Mesendoderm (in vitro differentiated cells): ENCODE measurements at regions not wholly inside any gene's neighbourhood (a gene's known extent, or its start where the extent isn't known, plus 50 kb on each side); places are given as distances from the start of the nearest gene placed in this dataset.

Experiments used
- DNase-seq: peaks from one replicate; pipeline ENCODE4 v3.0.0; 2013
- H2AK5ac ChIP-seq: 2 replicates; pipeline ENCODE4 v1.6.1; 2013; ENCODE audit warnings: low read length, inconsistent platforms
- H2BK120ac ChIP-seq: 2 replicates; pipeline ENCODE4 v1.6.1; 2013; ENCODE audit warnings: low read depth, mild to moderate bottlenecking, low read length, moderate library complexity, mixed read lengths
- H2BK15ac ChIP-seq: replicated peaks from 2 replicates; pipeline ENCODE4 v1.6.1; 2013; ENCODE audit warnings: low read depth, mild to moderate bottlenecking, moderate library complexity
- H2BK5ac ChIP-seq: 2 replicates; pipeline ENCODE4 v1.6.1; 2013; ENCODE audit warnings: low read length, inconsistent platforms
- H3K18ac ChIP-seq: 2 replicates; pipeline ENCODE4 v1.6.1; 2013; ENCODE audit warnings: mild to moderate bottlenecking, low read length, mixed read lengths
- H3K23ac ChIP-seq: one replicate; pipeline ENCODE4 v1.6.1; 2013; ENCODE audit warnings: low read length
- H3K27ac ChIP-seq: 2 replicates; pipeline ENCODE4 v1.5.1; 2013; ENCODE audit warnings: low read depth, mild to moderate bottlenecking, inconsistent platforms, low read length, moderate library complexity
- H3K27me3 ChIP-seq: 2 replicates; pipeline ENCODE4 v1.6.1; 2013; ENCODE audit warnings: low read length, control low read depth, mild to moderate bottlenecking, inconsistent platforms; ENCODE audit not compliant: insufficient read depth, poor library complexity
- H3K36me3 ChIP-seq: 2 replicates; pipeline ENCODE4 v1.6.1; 2013; ENCODE audit warnings: low read length, inconsistent platforms; ENCODE audit not compliant: control insufficient read depth, insufficient read depth
- H3K4ac ChIP-seq: one replicate; pipeline ENCODE4 v1.6.1; 2013; ENCODE audit warnings: low read depth, mild to moderate bottlenecking, low read length, moderate library complexity
- H3K4me1 ChIP-seq: 2 replicates; pipeline ENCODE4 v1.6.1; 2013; ENCODE audit warnings: low read depth, low read length, inconsistent platforms; ENCODE audit not compliant: control insufficient read depth
- H3K4me2 ChIP-seq: 2 replicates; pipeline ENCODE4 v1.6.1; 2013; ENCODE audit warnings: low read length
- H3K4me3 ChIP-seq: 2 replicates; pipeline ENCODE4 v1.5.1; 2013; ENCODE audit warnings: mild to moderate bottlenecking, low read length
- H3K56ac ChIP-seq: one replicate; pipeline ENCODE4 v1.6.1; 2013; ENCODE audit warnings: low read length
- H3K79me1 ChIP-seq: 2 replicates; pipeline ENCODE4 v1.6.1; 2013; ENCODE audit warnings: low read length, inconsistent platforms
- H3K79me2 ChIP-seq: 2 replicates; pipeline ENCODE4 v1.6.1; 2013; ENCODE audit warnings: mild to moderate bottlenecking, low read length; ENCODE audit not compliant: control insufficient read depth, insufficient read depth
- H3K9ac ChIP-seq: 2 replicates; pipeline ENCODE4 v1.6.1; 2013; ENCODE audit warnings: low read length, inconsistent platforms
- H4K5ac ChIP-seq: one replicate; pipeline ENCODE4 v1.6.1; 2013; ENCODE audit warnings: low read length
- H4K8ac ChIP-seq: one replicate; pipeline ENCODE4 v1.6.1; 2013; ENCODE audit warnings: low read depth, mild to moderate bottlenecking, control low read depth, low read length, moderate library complexity
- WGBS: extraction: QIAGEN DNeasy Blood & Tissue Kit; methylation state at CpG from one replicate; pipeline ENCODE4 v1.1.7; 2013; ENCODE audit warnings: low lambda C conversion rate, missing lambda C conversion rate; ENCODE audit not compliant: insufficient coverage; ENCODE audit errors: extremely low coverage; 5-methylcytosine and 5-hydroxymethylcytosine counted together

GRCh38 chr20:62543470-62544302 is 67.9 kb upstream of the GATA5 start:
- H3K79me1 ChIP-seq, result no peaks in the 10 kb centered on the region
- DNase-seq, result no peak

GRCh38 chr20:62544505-62545055 is 68.8 kb upstream of the GATA5 start:
- Histone ChIP-seq H3K27me3 (no peaks in the 10 kb centered on the region), H2AK5ac (no peak overlapping the region), H3K4me1 (no peaks in the 10 kb centered on the region), H3K4ac (no peak overlapping the region), H2BK120ac (no peak overlapping the region), H3K27ac (no peak overlapping the region), H3K4me2 (no peak overlapping the region), H3K56ac (no peak overlapping the region), H2BK5ac (no peak overlapping the region), H4K5ac (no peak overlapping the region), H3K4me3 (no peak overlapping the region), H2BK15ac (no peak overlapping the region), H4K8ac (no peak overlapping the region), H3K9ac (no peak overlapping the region), H3K79me2 (no peaks in the 10 kb centered on the region), H3K23ac (no peak overlapping the region), H3K18ac (no peak overlapping the region), H3K79me1 (no peaks in the 10 kb centered on the region), H3K36me3 (no peaks in the 10 kb centered on the region)
- DNase-seq, result no peak
- no CpG with 5 or more reads among the region's 9 CpGs for WGBS

More at GRCh38 chr20:62543470-62544302, 67.9 kb upstream of the GATA5 start:
- Histone ChIP-seq H3K4me1 (no peaks in the 10 kb centered on the region), H3K4me3 (no peak overlapping the region), H3K56ac (no peak overlapping the region), H2AK5ac (no peak overlapping the region), H2BK5ac (no peak overlapping the region), H3K18ac (no peak overlapping the region), H3K79me2 (no peaks in the 10 kb centered on the region), H3K23ac (no peak overlapping the region), H2BK15ac (no peak overlapping the region), H3K36me3 (no peaks in the 10 kb centered on the region), H3K4ac (no peak overlapping the region), H2BK120ac (no peak overlapping the region), H3K27ac (no peak overlapping the region), H3K27me3 (no peaks in the 10 kb centered on the region), H4K8ac (no peak overlapping the region), H3K4me2 (no peak overlapping the region), H3K9ac (no peak overlapping the region), H4K5ac (no peak overlapping the region)
- no CpG with 5 or more reads among the region's 27 CpGs for WGBS

- H3K18ac ChIP-seq, result no peak overlapping the region
- no peak overlapping the region for H2AK5ac ChIP-seq
- H2BK120ac ChIP-seq, result no peak overlapping the region
- no CpG with 5 or more reads among the region's 17 CpGs for WGBS
- no peak overlapping the region for H3K9ac ChIP-seq
- H3K79me1 ChIP-seq, result no peaks in the 10 kb centered on the region
- no peak for DNase-seq
- no peak overlapping the region for H3K4me2 ChIP-seq
- no peaks in the 10 kb centered on the region for H3K4me1 ChIP-seq
- no peak overlapping the region for H3K23ac ChIP-seq
- H2BK15ac ChIP-seq, result no peak overlapping the region
- no peak overlapping the region for H4K8ac ChIP-seq
- H3K27ac ChIP-seq, result no peak overlapping the region
- no peak overlapping the region for H3K4me3 ChIP-seq
- no peak overlapping the region for H3K56ac ChIP-seq
- H3K36me3 ChIP-seq, result no peaks in the 10 kb centered on the region
- H3K79me2 ChIP-seq, result no peaks in the 10 kb centered on the region
- H2BK5ac ChIP-seq, result no peak overlapping the region
- no peak overlapping the region for H4K5ac ChIP-seq
- no peak overlapping the region for H3K4ac ChIP-seq
- no peaks in the 10 kb centered on the region for H3K27me3 ChIP-seq
These were observed 69.5 kb upstream of the GATA5 start for GRCh38 chr20:62545271-62545670.

GRCh38 chr20:62545901-62546525 is 70.2 kb upstream of the GATA5 start:
- Histone ChIP-seq H3K23ac (no peak overlapping the region), H3K4me2 (no peak overlapping the region), H3K18ac (no peak overlapping the region), H3K4me1 (no peaks in the 10 kb centered on the region), H3K79me1 (no peaks in the 10 kb centered on the region), H2BK120ac (no peak overlapping the region), H3K56ac (no peak overlapping the region), H2BK15ac (no peak overlapping the region), H4K8ac (no peak overlapping the region), H2AK5ac (no peak overlapping the region), H3K36me3 (no peaks in the 10 kb centered on the region), H3K4me3 (no peak overlapping the region), H3K9ac (no peak overlapping the region), H2BK5ac (no peak overlapping the region), H3K4ac (no peak overlapping the region), H3K27ac (no peak overlapping the region), H3K27me3 (peaks cover 2% of the 10 kb centered on the region), H3K79me2 (no peaks in the 10 kb centered on the region), H4K5ac (no peak overlapping the region)
- no peak for DNase-seq
- WGBS, result no CpG with 5 or more reads among the region's 22 CpGs

- H2BK15ac ChIP-seq, result no peak overlapping the region
- H3K9ac ChIP-seq, result no peak overlapping the region
- peaks cover 3% of the 10 kb centered on the region for H3K27me3 ChIP-seq
- H4K8ac ChIP-seq, result no peak overlapping the region
- H3K4me2 ChIP-seq, result no peak overlapping the region
- no peak overlapping the region for H3K23ac ChIP-seq
- no peak overlapping the region for H2BK120ac ChIP-seq
- no peak overlapping the region for H3K27ac ChIP-seq
- no peak overlapping the region for H3K4ac ChIP-seq
- no peak overlapping the region for H2AK5ac ChIP-seq
- DNase-seq, result no peak
- no peaks in the 10 kb centered on the region for H3K4me1 ChIP-seq
- H3K4me3 ChIP-seq, result no peak overlapping the region
- no peak overlapping the region for H3K18ac ChIP-seq
- WGBS, result no CpG with 5 or more reads among the region's 12 CpGs
- no peak overlapping the region for H2BK5ac ChIP-seq
- H3K56ac ChIP-seq, result no peak overlapping the region
- no peak overlapping the region for H4K5ac ChIP-seq
- no peaks in the 10 kb centered on the region for H3K79me1 ChIP-seq
- H3K79me2 ChIP-seq, result no peaks in the 10 kb centered on the region
- no peaks in the 10 kb centered on the region for H3K36me3 ChIP-seq
These were observed 70.8 kb upstream of the GATA5 start for GRCh38 chr20:62546606-62547005.
